ENCODE measurements at regions not wholly inside any gene's neighbourhood (a gene's known extent, or its start where the extent isn't known, plus 50 kb on each side); places are given as distances from the start of the nearest gene placed in this dataset.

DNA sequence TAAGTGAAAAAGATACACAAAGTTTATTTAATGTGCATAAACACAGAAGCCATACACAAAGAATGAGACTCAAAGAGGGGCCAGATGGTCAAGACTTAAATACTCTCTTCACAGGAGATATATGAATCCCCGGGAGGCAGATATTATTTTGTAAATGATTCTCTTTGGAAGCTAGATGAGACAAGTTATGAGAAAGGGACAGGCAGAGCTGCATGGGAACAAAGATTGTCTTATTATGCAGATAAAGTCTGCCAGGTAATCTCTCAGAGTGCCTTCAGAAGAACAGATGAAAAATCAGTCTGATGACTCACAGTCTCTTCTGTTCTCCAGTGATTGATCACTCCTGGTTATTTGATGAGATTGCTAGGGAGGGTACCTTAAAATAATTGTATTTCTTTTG is 89.0 kb downstream of the NAF1 start:
- TF ChIP-seq POLR2A (IDR thresholded peaks at IDR 0.05), result no peak
- TF ChIP-seq CTCF (IDR thresholded peaks at IDR 0.05), result no peak
- H3K36me3 ChIP-seq, result no peaks in the 10 kb centered on the region
- intact Hi-C loops (cut with DNase I), result no loop called here
- DNase-seq, result no peak
- no peak overlapping the region for H3K4me3 ChIP-seq
- H3K27ac ChIP-seq, result no peak overlapping the region
- H3K4me1 ChIP-seq, result no peaks in the 10 kb centered on the region
- no peaks in the 10 kb centered on the region for H3K9me3 ChIP-seq
- no peaks in the 10 kb centered on the region for H3K27me3 ChIP-seq
- 74 to 88% (median 82%) methylated on average over 1 of the region's 1 CpG for WGBS, 4 donors
- ATAC-seq, result no peak

DNA sequence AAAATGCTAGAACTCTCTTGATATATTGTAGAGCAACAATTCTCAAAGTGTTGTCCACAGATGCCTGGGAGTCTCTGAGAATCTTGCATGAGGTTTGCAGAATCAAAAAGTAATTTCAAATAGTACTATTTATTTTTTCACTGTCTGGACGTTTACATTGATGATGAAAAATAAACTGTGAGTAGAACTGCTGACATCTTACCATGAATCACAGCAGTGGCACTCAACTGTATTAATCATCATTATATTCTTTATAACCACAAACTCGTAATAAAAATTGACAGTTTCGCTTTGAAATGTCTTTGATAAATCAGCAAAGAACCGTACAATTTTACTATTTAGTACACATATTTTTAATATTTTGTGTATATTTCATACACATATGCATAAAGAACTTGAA is 94.5 kb downstream of the NAF1 start:
- 71 to 79% (median 75%) methylated on average over 4 of the region's 4 CpGs for WGBS, 4 donors
- H3K27me3 ChIP-seq, result no peaks in the 10 kb centered on the region
- no peak for ATAC-seq
- H3K27ac ChIP-seq, result no peak overlapping the region
- peaks cover 0 to 9% (median 0%) of the 10 kb centered on the region in 12 donors for H3K4me1 ChIP-seq
- no peaks in the 10 kb centered on the region for H3K36me3 ChIP-seq
- no peak for DNase-seq
- no peak overlapping the region for H3K4me3 ChIP-seq
- intact Hi-C loops (cut with DNase I), result no loop called here
- H3K9me3 ChIP-seq, result no peaks in the 10 kb centered on the region
- TF ChIP-seq POLR2A (IDR thresholded peaks at IDR 0.05), result no peak
- no peak for TF ChIP-seq CTCF (IDR thresholded peaks at IDR 0.05)

DNA sequence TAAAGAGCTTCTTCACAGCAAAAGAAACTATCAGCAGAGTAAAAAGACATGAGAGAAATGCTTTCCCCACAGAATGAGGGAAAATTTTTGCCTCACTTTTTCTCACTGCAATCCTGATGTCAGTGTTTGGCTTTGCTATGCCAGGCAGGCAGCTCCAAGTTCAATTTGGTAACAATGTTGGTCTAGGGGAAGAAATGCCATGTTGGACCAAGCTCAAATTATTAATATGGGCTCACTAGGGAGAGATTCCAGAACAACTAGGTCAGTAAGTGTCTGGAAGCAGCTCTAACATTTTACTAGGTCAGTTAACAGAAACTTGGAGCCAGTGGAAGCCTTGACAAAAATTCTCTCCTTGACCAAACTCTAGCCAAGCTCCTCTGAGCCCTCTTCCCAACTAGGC is 95.4 kb downstream of the NAF1 start:
- no peaks in the 10 kb centered on the region for H3K27me3 ChIP-seq
- no peak overlapping the region for H3K4me3 ChIP-seq
- H3K36me3 ChIP-seq, result no peaks in the 10 kb centered on the region
- intact Hi-C loops (cut with DNase I), result no loop called here
- H3K27ac ChIP-seq, result no peak overlapping the region
- no peak for TF ChIP-seq POLR2A (IDR thresholded peaks at IDR 0.05)
- no peak for TF ChIP-seq CTCF (IDR thresholded peaks at IDR 0.05)
- no peak for DNase-seq
- H3K4me1 ChIP-seq, result peaks cover 0 to 9% (median 0%) of the 10 kb centered on the region in 12 donors
- H3K9me3 ChIP-seq, result peaks cover 0 to 3% (median 0%) of the 10 kb centered on the region in 12 donors
- no peak for ATAC-seq

DNA sequence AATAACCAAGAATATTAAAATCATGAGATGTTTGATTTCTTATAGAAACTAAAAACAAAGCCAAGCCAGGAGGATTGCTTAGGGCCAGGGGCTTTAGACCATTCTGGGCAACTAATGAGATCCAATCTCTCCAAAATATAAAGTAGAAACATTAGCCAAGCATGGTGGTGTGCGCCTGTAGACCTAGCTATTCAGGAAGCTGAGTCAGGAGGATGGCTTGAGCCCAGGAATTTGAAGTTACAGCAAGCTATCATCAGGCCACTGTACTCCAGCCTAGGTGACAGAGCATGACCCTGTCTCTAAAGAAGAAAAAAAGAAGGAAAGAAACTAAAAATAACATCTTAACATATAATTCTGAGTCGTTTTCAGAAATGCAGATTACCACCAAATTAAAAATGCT is 96.7 kb downstream of the NAF1 start:
- 55 to 68% (median 64%) methylated on average over 2 of the region's 2 CpGs for WGBS, 4 donors
- no peaks in the 10 kb centered on the region for H3K36me3 ChIP-seq
- intact Hi-C loops (cut with DNase I), result no loop called here
- peaks cover 0 to 9% (median 0%) of the 10 kb centered on the region in 12 donors for H3K4me1 ChIP-seq
- no peak for ATAC-seq
- no peaks in the 10 kb centered on the region for H3K27me3 ChIP-seq
- H3K4me3 ChIP-seq, result no peak overlapping the region
- no peak overlapping the region for H3K27ac ChIP-seq
- DNase-seq, result no peak
- H3K9me3 ChIP-seq, result peaks cover 0 to 4% (median 0%) of the 10 kb centered on the region in 12 donors
- no peak for TF ChIP-seq CTCF (IDR thresholded peaks at IDR 0.05)
- TF ChIP-seq POLR2A (IDR thresholded peaks at IDR 0.05), result no peak
